Vagina (tissue), 2 donors: ENCODE measurements at regions not wholly inside any gene's neighbourhood (a gene's known extent, or its start where the extent isn't known, plus 50 kb on each side); places are given as distances from the start of the nearest gene placed in this dataset.
"Not testable (repeated sequence)": the region's sequence is repeated elsewhere in the genome, so short reads cannot be mapped to it uniquely, and the experiment has no call there.

Experiments
- POLR2A ChIP-seq, 2 donors: fragments of 450-650 bp; IDR thresholded peaks; one replicate each; pipeline ENCODE4 v1.6.1; 2017; ENCODE audit warnings: antibody characterized with exemption in 2 of 2, mild to moderate bottlenecking in 2 of 2, moderate library complexity in 2 of 2
- POLR2AphosphoS5 ChIP-seq, 2 donors: sonication (generic); formaldehyde crosslinking; IDR thresholded peaks; one replicate each; pipeline ENCODE4 v1.9.0; 2017; ENCODE audit warnings: antibody characterized with exemption in 2 of 2, mild to moderate bottlenecking in 2 of 2, low read depth in 1 of 2; ENCODE audit not compliant: insufficient read depth in 1 of 2
- TF ChIP-seq, protein P1 (sequence below), 3 experiments: fragments of 450-650 bp in 2 of 3; fragments of 200-600 bp in 1 of 3; sonication (generic) in 1 of 3; IDR thresholded peaks; one replicate each; pipeline ENCODE4 v1.5.1; 2017 to 2019; ENCODE audit warnings: antibody characterized with exemption in 3 of 3, mild to moderate bottlenecking in 2 of 3, moderate library complexity in 2 of 3

DNA sequence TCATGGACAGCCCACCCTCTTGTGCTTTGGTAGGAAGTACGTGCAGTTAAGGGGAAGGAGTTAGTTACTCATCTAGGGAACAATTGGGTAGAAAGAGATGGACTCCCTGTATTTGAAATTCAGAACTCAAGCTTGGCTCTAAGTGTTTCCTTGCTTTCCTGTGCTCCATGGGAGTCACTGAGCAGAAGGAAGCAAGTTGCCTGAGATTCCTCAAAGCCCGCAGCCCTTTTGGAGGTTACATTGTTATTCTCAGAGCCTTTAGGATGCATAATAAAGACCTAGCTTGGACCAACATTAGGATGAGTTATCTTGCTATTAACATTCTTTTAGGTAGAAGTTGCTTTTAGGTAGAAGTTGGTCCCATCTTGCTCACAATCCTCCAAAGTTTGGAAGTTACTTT lies 206.4 kb downstream of the ADRA2C start:
- TF ChIP-seq, protein P1, sequence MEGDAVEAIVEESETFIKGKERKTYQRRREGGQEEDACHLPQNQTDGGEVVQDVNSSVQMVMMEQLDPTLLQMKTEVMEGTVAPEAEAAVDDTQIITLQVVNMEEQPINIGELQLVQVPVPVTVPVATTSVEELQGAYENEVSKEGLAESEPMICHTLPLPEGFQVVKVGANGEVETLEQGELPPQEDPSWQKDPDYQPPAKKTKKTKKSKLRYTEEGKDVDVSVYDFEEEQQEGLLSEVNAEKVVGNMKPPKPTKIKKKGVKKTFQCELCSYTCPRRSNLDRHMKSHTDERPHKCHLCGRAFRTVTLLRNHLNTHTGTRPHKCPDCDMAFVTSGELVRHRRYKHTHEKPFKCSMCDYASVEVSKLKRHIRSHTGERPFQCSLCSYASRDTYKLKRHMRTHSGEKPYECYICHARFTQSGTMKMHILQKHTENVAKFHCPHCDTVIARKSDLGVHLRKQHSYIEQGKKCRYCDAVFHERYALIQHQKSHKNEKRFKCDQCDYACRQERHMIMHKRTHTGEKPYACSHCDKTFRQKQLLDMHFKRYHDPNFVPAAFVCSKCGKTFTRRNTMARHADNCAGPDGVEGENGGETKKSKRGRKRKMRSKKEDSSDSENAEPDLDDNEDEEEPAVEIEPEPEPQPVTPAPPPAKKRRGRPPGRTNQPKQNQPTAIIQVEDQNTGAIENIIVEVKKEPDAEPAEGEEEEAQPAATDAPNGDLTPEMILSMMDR (IDR thresholded peaks at IDR 0.05) = not testable (repeated sequence)
- not testable (repeated sequence) for TF ChIP-seq POLR2A (IDR thresholded peaks at IDR 0.05); POLR2AphosphoS5 (IDR thresholded peaks at IDR 0.05; ENCODE audit: insufficient read depth in 1 of 2, low read depth in 1 of 2)
